GM18517 (cell line): ENCODE measurements at regions not wholly inside any gene's neighbourhood (a gene's known extent, or its start where the extent isn't known, plus 50 kb on each side); places are given as distances from the start of the nearest gene placed in this dataset.

Experiments
- ATAC-seq: cut with Tn5 transposase; IDR thresholded peaks from one replicate; pipeline ENCODE4 v1.9.1; 2021; ENCODE audit warnings: mild to moderate bottlenecking, moderate library complexity; ENCODE audit not compliant: unreplicated experiment

DNA sequence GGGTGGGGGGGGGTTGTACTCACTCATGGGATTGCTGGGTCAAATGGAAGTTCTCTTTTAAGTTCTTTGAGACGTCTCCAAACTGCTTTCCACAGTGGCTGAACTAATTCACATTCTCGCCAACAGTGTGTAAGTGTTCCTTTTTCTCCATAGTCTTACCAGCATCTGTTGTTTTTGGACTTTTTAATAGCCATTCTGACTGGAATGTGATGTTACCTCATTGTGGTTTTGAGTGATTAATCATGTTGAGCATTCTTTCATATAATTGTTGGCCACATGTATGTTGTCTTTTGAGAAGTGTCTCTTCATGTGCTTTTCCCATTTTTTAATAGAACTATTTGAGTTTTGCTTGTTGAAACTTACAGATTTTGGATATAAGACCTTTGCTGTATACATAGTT is 94.9 kb upstream of the PLPPR1 start:
- no peak for ATAC-seq

GRCh38 chr9:100937382-100937781 is 91.1 kb upstream of the PLPPR1 start:
- ATAC-seq, result no peak

- ATAC-seq, result no peak
Measured at GRCh38 chr9:100938507-100938906, 90.0 kb upstream of the PLPPR1 start.

DNA sequence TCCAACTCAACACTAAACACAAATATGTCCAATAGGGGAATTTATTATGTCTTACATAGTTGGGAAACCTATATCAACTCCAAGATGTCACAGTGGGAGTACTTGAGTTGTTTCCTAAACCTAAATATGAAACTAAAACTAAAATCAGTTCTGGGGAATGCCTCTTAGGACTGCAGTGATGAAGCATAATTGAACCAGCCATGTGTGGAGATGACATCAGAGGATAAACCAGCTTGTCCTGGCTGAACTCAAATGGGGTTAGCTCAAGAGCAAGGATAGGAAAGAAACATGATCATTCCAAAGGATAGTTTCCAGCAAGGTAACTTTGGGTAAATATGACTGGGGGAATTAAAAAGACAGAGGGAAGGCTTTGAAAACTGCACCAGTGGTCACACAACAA is 88.9 kb upstream of the PLPPR1 start:
- ATAC-seq, result no peak

DNA sequence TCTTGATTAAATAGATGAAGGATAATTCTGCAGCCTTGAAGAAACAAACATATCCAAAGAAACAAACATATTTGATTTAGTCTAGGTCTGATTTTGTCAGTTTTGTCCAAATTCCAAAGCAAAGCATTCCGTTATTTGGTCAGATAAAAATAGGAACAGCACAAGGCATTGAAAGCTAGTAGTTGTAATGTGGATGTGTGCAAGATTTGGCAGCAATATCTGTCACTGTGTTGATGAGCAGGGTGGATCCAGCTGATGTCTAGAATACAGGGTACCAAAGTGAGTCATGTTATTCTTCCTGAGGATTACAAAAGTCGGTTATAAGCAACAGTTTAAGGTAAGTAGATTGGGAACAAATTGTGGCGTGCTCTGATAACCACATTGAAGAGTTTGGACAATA is 69.3 kb upstream of the PLPPR1 start:
- no peak for ATAC-seq
